KMS-11 (cell line): ENCODE measurements at regions not wholly inside any gene's neighbourhood (a gene's known extent, or its start where the extent isn't known, plus 50 kb on each side); places are given as distances from the start of the nearest gene placed in this dataset.

ENCODE experiments used
- H2AFZ ChIP-seq: fragments of 200-600 bp; sonication (generic); 2 replicates; pipeline ENCODE4 v1.6.1; 2016; ENCODE audit warnings: antibody characterized with exemption, mixed run types, low read depth
- H3K27ac ChIP-seq: fragments of 200-600 bp; sonication (generic); 2 replicates; pipeline ENCODE4 v1.6.1; 2016; ENCODE audit warnings: mild to moderate bottlenecking, mixed run types
- H3K27me3 ChIP-seq: fragments of 200-600 bp; sonication (generic); 2 replicates; pipeline ENCODE4 v1.6.1; 2017; ENCODE audit warnings: mild to moderate bottlenecking, low read depth, mixed run types, moderate library complexity; ENCODE audit not compliant: insufficient read depth
- H3K36me3 ChIP-seq: fragments of 200-600 bp; sonication (generic); 2 replicates; pipeline ENCODE4 v1.6.1; 2017; ENCODE audit warnings: mild to moderate bottlenecking, mixed run types; ENCODE audit not compliant: insufficient read depth
- H3K4me1 ChIP-seq: fragments of 200-600 bp; sonication (generic); 2 replicates; pipeline ENCODE4 v1.6.1; 2016; ENCODE audit warnings: mild to moderate bottlenecking, low read depth, mixed run types; ENCODE audit not compliant: poor library complexity, severe bottlenecking
- H3K4me2 ChIP-seq: fragments of 200-600 bp; sonication (generic); 2 replicates; pipeline ENCODE4 v1.7.0; 2016; ENCODE audit warnings: mild to moderate bottlenecking, mixed run types
- H3K4me3 ChIP-seq: fragments of 200-600 bp; sonication (generic); IDR thresholded peaks from 2 replicates; pipeline ENCODE4 v1.6.1; 2017; ENCODE audit warnings: low read depth, low read length, mixed read lengths; ENCODE audit not compliant: insufficient read depth
- H3K79me2 ChIP-seq: fragments of 200-600 bp; sonication (generic); 2 replicates; pipeline ENCODE4 v1.6.1; 2016; ENCODE audit warnings: low read depth, mixed run types; ENCODE audit not compliant: insufficient read depth
- H3K9ac ChIP-seq: fragments of 200-600 bp; sonication (generic); 2 replicates; pipeline ENCODE4 v1.6.1; 2016; ENCODE audit warnings: mild to moderate bottlenecking, mixed run types
- H4K20me1 ChIP-seq: fragments of 200-600 bp; sonication (generic); 2 replicates; pipeline ENCODE4 v1.6.1; 2016; ENCODE audit warnings: mild to moderate bottlenecking, mixed run types; ENCODE audit not compliant: insufficient read depth
- TF ChIP-seq, protein P1 (sequence below): fragments of 200-600 bp; sonication (generic); conservative IDR thresholded peaks from 2 replicates; pipeline ENCODE4 v1.6.1; 2017; ENCODE audit warnings: low read depth, mild to moderate bottlenecking, antibody characterized with exemption, low read length, moderate library complexity, mixed read lengths

DNA sequence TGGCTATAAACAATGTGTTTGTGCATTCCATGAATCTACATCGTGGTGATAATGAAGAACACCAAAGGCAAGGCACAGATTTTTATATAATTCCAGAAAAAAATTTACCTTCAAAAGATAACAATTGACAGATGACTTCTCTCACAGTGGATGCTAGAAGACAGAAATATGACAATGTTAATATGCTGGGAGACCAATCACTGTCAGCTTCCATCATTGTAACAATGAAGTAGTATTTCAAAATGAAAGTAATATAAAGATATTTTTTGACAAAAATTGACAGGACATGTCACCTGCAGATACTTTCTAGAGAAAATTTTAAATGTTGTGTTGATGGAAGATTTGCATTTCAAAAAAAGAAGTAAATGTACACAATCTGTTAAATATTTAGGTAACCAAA lies 1925.9 kb upstream of the LRRTM1 start:
- Histone ChIP-seq H3K36me3 (no peaks in the 10 kb centered on the region), H3K79me2 (no peaks in the 10 kb centered on the region), H3K9ac (no peak overlapping the region), H3K4me1 (no peaks in the 10 kb centered on the region), H3K27ac (no peak overlapping the region), H3K4me3 (no peak overlapping the region), H2AFZ (no peak overlapping the region), H3K4me2 (no peak overlapping the region), H4K20me1 (no peaks in the 10 kb centered on the region), H3K27me3 (no peaks in the 10 kb centered on the region)
- TF ChIP-seq, protein P1, sequence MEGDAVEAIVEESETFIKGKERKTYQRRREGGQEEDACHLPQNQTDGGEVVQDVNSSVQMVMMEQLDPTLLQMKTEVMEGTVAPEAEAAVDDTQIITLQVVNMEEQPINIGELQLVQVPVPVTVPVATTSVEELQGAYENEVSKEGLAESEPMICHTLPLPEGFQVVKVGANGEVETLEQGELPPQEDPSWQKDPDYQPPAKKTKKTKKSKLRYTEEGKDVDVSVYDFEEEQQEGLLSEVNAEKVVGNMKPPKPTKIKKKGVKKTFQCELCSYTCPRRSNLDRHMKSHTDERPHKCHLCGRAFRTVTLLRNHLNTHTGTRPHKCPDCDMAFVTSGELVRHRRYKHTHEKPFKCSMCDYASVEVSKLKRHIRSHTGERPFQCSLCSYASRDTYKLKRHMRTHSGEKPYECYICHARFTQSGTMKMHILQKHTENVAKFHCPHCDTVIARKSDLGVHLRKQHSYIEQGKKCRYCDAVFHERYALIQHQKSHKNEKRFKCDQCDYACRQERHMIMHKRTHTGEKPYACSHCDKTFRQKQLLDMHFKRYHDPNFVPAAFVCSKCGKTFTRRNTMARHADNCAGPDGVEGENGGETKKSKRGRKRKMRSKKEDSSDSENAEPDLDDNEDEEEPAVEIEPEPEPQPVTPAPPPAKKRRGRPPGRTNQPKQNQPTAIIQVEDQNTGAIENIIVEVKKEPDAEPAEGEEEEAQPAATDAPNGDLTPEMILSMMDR, result no peak

DNA sequence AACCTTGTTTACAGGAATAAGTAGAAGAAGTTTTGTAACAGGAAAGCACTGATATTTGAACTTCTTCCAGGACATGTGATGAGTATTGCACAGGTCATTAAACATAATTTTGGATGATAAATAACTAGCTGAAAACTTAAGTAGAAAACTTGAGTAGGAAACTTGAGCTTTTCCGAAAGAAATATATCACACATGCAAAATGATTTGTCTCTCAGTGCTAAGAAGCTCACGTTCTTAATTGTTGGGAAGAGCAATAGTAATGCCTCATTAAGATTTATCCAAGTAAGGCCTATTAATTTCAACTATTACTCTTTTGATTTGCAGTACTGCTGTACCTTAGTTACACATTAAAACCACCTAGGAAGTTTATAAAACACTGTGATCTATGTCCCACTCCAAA lies 1921.9 kb upstream of the LRRTM1 start:
- Histone ChIP-seq H3K36me3 (no peaks in the 10 kb centered on the region; the same call in 1 of the 2 replicates), H3K4me3 (no peak overlapping the region), H3K4me1 (no peaks in the 10 kb centered on the region), H3K79me2 (no peaks in the 10 kb centered on the region), H3K27me3 (no peaks in the 10 kb centered on the region), H3K4me2 (no peak overlapping the region), H3K9ac (no peak overlapping the region), H2AFZ (no peak overlapping the region), H3K27ac (no peak overlapping the region), H4K20me1 (no peaks in the 10 kb centered on the region)
- TF ChIP-seq, protein P1, result no peak

DNA sequence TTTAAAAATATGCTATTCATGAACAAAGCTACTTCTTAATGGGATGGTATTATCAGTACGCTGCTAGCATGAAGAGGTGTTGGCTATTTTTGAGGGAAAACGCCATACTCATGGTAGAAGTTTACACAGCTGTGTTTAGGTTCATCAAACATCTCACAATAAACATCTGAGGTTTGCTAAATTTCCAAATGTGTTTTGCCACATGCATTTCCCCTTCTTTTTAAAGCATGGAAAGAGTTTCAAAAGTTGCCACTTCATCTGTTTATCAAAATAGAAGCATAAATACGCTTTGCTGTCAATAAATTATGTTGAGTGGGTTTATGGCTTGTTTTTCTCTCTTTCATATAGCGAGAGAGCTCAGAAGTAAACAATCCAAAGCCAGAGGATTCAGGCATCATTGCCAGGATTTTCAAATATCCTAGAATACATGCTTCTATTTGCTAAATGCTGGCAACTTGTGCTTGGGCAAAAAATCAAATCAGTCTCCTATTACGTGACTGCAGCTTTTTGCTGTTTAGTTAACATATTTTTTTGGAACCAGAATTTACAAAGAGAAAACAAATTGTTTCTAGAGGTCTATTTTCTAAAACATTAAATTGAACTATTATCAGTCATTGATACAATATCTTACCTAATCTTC lies 1919.9 kb upstream of the LRRTM1 start:
- H4K20me1 ChIP-seq, result no peaks in the 10 kb centered on the region
- TF ChIP-seq, protein P1, result no peak
- no peaks in the 10 kb centered on the region for H3K27me3 ChIP-seq
- no peak overlapping the region for H2AFZ ChIP-seq
- no peaks in the 10 kb centered on the region for H3K4me1 ChIP-seq
- no peak overlapping the region for H3K9ac ChIP-seq
- H3K4me3 ChIP-seq, result no peak overlapping the region
- no peaks in the 10 kb centered on the region for H3K79me2 ChIP-seq
- H3K4me2 ChIP-seq, result no peak overlapping the region
- no peaks in the 10 kb centered on the region; the same call in 1 of the 2 replicates for H3K36me3 ChIP-seq
- no peak overlapping the region for H3K27ac ChIP-seq

DNA sequence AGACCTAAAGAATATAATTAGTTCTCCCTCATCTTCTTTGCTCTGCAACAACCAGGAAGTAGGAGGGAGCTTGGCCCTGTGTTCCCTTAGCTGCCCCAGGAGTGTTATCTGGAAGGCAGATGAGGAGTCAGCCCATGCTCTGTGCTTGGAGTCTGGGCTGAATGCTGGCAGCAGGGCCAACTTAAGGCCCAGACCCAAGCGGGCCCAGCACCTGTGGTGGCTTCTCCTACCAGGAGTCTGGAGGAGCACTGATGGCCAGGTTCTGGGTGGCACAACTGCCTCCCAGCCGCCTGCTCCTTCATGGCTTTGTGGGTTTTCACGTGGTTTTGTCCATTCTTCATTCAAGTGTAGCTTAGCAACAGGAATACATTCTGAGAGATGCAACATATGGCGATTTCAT lies 1910.7 kb upstream of the LRRTM1 start:
- Histone ChIP-seq H3K79me2 (no peaks in the 10 kb centered on the region), H3K27ac (no peak overlapping the region), H3K4me3 (no peak overlapping the region), H2AFZ (no peak overlapping the region), H3K9ac (no peak overlapping the region), H4K20me1 (no peaks in the 10 kb centered on the region), H3K4me1 (no peaks in the 10 kb centered on the region), H3K36me3 (no peaks in the 10 kb centered on the region), H3K4me2 (no peak overlapping the region), H3K27me3 (no peaks in the 10 kb centered on the region)
- TF ChIP-seq, protein P1, result no peak
